GM18870 (cell line): ENCODE measurements at regions not wholly inside any gene's neighbourhood (a gene's known extent, or its start where the extent isn't known, plus 50 kb on each side); places are given as distances from the start of the nearest gene placed in this dataset.
"Not testable (repeated sequence)": the region's sequence is repeated elsewhere in the genome, so short reads cannot be mapped to it uniquely, and the experiment has no call there.

Experiments
- ATAC-seq: cut with Tn5 transposase; IDR thresholded peaks from one replicate; pipeline ENCODE4 v1.9.1; 2021; ENCODE audit warnings: moderate library complexity; ENCODE audit not compliant: unreplicated experiment

DNA sequence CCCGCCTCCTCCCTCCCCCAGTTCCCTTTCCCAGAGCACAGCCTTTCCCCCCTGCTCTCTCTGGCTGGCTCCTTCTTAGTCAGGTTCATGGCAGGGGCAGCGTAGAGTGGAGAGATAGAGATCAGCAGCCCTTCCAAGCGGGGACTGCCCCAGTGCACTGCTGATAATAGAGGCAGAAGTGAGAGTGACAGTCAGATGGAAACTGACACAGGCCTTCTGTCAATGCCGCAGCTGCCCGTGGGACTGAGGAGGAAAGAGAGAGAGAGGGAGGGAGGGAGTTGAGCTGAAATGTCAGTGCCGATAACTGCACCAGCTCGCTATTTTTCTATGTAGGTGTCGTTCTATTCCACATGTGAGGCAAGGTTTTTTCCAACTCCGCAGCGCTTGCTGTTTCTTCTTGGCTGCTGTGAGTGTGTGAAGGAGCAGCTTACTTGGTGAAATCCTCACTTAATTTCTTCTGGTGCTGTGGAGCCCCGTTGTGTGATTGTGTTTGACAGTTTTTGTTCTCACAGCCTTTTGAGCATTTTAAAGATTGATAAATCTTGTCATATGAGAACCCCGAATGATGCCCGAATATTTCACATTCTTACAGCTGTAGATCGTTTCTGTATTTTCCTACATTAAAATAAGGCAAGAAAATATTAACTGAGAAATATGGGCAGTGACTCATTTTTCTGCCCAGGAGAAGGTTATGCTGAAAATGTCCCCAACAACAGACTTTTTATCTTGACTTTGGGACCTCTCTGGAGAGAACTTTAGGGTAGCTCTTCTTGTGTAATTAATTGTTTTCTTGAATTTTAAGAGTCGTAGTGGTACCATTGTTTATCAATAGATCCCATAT lies 386.4 kb upstream of the MMS22L start:
- peak; percentile 99 for ATAC-seq

DNA sequence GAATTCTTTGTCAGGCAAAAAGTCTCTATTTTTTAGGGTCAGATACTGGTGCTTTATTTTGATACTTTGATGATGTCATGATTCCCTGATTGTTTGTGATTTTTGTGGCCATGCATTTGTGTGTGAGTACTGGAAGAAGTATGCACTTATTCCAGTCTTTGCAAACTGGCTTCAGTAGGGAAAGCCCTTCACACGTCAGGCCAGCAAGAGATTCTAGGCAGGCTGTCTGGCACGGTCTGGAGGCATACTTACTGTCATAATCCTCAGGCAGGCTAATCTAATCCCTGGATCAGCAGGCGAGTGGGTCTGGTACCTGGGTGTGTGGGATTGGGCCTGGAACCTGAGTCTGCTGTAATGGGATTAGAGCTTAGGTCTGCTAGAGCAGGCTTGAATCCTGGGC lies 391.8 kb upstream of the MMS22L start:
- ATAC-seq, result no peak

DNA sequence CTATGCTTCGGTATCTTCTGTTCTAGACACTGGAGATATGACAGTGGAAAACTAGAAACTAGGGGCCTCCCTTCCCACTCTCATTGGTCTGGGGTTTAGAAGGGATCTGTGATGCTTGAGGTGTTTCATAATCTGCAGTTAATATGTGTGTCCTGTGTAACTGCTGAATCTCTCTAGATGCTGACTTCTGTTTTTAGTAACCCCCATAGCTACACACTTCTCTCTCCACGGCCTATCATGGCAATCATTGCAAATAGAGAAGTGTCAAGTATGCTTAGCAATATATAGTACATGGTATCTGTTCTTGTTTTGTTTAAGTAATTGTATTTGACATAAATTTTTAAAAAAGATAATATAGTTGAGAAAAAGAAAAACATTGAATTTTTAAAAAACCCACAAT lies 394.6 kb upstream of the MMS22L start:
- no peak for ATAC-seq

DNA sequence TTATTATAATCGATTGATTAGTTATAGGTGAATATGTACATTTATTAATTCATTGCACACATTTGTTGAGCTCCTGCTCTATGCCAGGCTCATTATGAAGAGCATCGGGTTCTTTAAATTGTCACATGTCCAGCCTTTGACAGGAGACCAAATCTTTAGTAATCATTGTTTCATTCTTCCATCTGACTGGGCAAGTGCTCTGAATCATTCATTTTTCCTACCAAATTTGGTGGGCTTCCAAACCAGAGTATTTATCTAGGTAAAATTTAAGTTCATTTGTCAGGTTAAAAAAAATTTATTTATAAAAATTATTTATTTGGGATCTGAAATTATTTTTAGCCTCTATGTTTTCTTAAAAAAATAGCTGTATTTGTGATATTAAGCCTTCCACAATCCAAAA lies 404.9 kb upstream of the MMS22L start:
- ATAC-seq, result no peak

DNA sequence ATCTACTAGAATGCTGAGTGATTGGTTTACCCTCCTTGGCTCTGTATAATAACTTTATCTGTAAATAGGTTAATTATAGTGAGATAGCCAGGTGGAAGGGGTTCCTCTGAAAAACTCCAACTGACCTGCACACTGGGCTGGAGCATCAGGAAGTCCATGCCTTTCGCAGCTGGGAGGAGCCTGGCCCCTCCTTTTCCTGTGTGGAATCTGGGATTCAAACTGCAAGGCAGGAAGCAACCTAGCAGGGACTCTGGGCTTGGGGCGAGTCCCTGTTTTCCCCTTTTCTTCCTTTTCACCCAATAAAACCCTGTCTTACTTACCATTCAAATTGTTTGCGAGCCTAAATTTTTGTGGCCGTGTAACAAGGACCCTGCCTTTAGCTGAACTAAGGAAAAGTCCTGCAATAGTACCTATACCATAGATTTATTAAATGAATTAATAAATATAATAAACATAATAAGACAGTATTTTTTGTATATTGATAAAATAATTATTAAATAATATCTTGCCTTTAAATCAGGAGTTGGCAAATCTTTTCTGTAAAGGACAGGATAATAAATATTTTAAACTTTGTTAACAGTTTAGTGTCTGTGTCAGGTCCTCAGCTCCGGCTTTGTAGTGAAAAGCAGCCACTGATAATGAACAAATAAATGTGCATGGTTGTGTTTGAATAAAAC lies 406.2 kb upstream of the MMS22L start:
- ATAC-seq, result no peak

- ATAC-seq, result no peak
Measured at GRCh38 chr6:97697456-97697855, 414.4 kb upstream of the MMS22L start.

- no peak for ATAC-seq
Measured at GRCh38 chr6:97701801-97702200, 418.8 kb upstream of the MMS22L start.

GRCh38 chr6:97702248-97702647 lies 419.2 kb upstream of the MMS22L start:
- no peak for ATAC-seq

DNA sequence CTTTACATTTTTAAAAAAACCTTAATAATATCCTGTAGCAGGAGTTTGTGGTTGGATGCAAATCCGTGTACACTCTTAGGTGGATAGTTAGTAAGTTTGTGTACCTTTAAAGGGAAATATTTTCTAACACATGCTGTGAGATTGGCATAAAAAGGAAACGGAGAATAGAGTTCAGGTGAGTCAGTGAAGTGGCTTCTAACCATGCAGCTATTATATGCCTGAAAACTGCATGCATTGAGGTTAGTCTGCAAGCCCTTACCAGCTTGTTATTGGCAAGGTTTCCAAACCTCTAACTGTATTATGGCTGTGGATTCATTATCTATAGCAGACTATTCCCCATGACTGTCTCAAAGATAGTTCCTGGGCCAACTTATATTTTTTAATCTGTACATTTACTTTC lies 420.6 kb upstream of the MMS22L start:
- ATAC-seq, result no peak

DNA sequence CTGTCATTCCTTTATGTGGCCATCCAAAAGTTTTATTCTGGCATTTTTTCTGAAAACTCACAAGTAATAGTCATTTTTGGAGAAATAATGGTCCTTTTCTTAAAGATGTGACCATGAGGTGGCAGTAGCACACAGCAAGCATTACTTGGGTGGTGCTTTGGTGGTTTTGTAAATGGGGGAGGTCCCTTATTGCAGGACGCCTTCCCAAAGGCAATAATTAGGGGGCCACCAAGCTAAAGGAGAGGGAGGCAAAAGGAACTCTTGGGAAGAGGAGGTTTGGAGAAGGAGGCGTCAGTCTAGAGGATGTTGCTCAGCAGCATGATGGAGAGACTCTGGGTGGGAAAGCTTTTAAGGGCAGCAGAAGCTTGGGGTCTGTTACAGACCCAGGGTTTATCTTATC lies 422.6 kb upstream of the MMS22L start:
- no peak for ATAC-seq

DNA sequence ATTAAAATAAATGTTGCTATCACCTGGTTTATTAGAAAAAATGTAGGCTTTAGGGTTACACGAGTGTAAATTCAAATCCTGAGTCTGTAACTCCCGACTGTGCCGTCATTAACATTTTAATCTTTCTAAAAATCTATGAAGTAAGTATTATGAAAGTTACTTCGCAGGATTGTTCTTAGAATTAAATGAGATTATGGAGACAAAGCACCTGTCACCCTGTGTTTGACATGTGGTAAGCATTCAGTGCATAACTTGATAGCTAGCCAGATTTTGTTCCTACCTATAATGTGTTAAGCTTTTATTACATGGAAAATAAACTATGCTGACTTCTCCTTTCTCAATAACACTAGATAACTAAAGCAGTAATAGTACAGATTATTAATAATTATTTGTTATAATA lies 429.7 kb upstream of the MMS22L start:
- no peak for ATAC-seq

DNA sequence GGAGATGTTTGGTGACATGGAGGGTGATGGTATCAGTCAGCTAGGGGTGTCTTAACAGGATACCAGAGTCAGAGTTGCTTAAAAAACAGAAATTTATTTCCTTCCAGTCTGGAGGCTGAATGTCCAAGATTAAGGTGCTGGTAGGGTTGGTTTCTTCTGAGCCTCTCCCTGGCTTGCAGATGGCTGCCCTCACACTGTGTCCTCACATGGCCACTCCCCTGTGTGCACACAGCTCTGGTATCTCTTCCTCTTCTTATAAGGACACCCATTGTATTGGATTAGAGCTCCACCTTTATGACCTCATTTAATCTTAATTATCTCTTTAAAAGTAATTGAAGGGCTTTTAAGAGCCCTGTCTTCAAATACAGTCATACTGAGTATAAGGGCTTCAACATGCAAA lies 431.8 kb upstream of the MMS22L start:
- no peak for ATAC-seq

DNA sequence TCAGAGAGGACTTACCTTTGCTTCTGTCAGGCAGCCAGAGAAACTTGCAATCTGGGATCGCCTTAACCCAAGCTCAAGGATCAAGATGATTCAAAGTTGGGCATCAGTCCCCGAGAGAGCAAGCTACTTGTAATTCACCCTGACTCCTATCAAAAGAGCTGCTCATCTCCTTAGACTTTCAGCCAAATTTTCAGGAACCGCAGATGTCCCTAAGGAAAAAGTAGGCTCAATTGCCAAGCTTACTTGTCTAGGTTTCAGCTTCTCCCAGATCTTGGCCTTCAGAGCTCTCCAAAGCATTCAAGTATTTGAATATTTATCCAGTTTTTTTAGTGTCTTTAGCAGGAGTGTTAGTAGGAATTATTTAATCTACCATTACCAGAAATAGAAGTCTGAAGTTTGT lies 434.1 kb upstream of the MMS22L start:
- no peak for ATAC-seq

GRCh38 chr6:97726378-97726777 lies 443.4 kb upstream of the MMS22L start:
- ATAC-seq, result no peak

DNA sequence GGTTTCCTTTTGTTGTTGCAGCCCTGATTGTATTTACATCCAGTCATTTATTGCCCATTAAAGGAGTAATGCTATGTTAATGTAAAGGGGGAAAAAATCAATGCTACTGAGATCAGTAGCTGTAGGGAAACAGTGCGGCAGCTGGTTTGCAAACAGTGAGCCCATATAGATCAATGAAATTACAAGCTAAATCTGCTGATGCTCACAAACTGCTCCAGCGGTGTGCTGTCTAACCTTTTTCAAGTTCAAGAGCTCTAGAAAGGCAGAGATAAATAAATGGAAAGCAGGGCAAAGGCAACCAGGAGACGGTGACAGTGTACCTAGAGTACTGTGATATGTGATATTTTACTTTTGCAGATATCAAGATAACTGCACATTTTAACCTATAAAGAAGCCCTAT lies 449.0 kb upstream of the MMS22L start:
- ATAC-seq, result no peak

- no peak for ATAC-seq
Measured at GRCh38 chr6:97757575-97757974, 474.6 kb upstream of the MMS22L start.

GRCh38 chr6:97765461-97765860 lies 482.4 kb upstream of the MMS22L start:
- ATAC-seq, result no peak

DNA sequence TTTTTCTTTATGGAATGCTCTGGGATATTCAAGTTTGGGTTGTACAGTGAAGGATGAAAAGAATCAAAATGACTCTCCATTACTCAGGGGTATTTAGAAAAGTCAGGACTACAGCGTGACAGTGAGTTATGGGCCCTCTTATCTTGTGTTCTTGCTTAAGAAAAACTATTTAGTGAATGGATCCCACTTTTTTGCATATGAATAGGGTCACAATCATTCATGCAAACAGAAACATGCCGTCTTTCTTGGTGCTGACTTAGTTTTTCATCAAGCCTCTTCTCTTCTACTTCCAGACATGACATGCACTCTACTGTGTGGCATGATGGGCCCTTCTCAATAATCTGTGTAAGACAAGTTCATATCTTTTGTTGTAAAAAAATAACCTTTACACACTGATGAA lies 488.4 kb upstream of the MMS22L start:
- no peak for ATAC-seq

DNA sequence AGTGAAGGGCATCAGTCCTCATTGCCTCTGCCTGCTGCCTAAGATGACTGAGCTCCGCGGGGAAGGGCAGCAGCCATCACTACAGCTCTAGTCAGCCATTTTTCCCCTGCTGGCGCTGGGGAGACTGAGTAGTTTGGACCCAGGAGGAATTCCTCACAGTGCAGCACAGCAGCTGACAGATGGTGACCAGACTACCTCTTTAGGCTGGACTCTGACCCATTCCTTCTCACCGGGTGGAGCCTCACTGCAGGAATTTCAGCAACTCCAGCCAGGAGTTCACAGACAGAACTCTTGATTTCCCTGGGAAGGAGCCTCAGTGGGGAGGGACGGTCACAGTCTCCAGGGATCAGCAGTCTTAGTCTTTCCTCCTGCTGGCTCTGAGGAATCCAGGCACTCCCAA lies 492.0 kb upstream of the MMS22L start:
- ATAC-seq, result no peak

GRCh38 chr6:97778290-97779038 lies 495.4 kb upstream of the MMS22L start:
- ATAC-seq, result no peak

DNA sequence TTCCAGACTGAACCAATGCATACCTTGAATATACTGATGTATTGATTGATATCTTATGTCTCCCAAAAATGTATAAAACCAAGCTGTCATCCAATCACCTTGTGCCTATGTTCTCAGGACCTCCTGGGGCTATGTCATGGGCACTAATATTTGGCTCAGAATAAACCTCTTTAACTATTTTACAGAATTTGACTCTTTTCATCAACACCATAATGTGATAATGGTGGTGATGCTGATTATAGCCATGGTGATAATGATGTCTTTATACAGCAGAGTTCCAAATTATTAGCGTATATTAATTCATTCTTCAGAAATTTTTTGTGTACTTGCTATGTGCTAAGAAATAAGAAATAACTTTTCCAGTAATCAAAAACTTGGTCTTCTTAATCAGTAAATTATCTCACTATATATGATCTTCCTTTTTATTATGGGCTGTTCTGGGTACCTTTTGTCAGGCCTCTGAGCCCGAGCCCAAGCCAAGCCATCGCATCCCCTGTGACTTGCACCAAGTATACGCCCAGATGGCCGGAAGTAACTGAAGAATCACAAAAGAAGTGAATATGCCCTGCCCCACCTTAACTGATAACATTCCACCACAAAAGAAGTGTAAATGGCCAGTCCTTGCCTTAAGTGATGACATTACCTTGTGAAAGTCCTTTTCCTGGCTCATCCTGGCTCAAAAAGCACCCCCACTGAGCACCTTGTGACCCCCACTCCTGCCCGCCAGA lies 496.2 kb upstream of the MMS22L start:
- not testable (repeated sequence) for ATAC-seq
